ENCODE measurements at regions not wholly inside any gene's neighbourhood (a gene's known extent, or its start where the extent isn't known, plus 50 kb on each side); places are given as distances from the start of the nearest gene placed in this dataset.

DNA sequence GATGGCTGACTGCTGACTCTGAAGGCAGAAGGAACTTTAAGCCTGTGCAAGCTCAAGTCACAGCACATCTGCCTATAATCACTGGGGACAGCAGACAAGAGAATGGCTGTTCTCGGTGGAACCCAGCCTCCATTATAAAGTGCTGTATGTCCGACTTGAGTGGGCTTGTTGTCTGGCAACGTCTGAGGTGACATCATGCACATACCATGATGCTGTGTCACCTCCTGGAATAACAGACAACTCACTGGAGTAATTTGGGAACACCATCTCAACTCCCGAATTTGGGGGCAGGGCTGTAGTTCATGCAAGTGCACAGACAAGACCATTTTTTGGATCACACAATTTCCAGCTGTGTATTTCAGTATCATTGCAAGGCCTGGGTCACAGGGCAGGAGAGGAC is 59.8 kb upstream of the GPM6B start:
- H3K27me3 ChIP-seq, result no peaks in the 10 kb centered on the region
- no peaks in the 10 kb centered on the region for H3K9me3 ChIP-seq
- TF ChIP-seq, protein P1, sequence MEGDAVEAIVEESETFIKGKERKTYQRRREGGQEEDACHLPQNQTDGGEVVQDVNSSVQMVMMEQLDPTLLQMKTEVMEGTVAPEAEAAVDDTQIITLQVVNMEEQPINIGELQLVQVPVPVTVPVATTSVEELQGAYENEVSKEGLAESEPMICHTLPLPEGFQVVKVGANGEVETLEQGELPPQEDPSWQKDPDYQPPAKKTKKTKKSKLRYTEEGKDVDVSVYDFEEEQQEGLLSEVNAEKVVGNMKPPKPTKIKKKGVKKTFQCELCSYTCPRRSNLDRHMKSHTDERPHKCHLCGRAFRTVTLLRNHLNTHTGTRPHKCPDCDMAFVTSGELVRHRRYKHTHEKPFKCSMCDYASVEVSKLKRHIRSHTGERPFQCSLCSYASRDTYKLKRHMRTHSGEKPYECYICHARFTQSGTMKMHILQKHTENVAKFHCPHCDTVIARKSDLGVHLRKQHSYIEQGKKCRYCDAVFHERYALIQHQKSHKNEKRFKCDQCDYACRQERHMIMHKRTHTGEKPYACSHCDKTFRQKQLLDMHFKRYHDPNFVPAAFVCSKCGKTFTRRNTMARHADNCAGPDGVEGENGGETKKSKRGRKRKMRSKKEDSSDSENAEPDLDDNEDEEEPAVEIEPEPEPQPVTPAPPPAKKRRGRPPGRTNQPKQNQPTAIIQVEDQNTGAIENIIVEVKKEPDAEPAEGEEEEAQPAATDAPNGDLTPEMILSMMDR (IDR thresholded peaks at IDR 0.05), result no peak
- TF ChIP-seq EP300 (IDR thresholded peaks at IDR 0.05), result no peak
- TF ChIP-seq POLR2A (IDR thresholded peaks at IDR 0.05), result no peak
- H3K36me3 ChIP-seq, result no peaks in the 10 kb centered on the region
- WGBS, 2 donors, result 24 to 43% methylated on average over 4 of the region's 4 CpGs
- H3K4me1 ChIP-seq, result no peaks in the 10 kb centered on the region
- peak overlapping the region in 2 of 4 donors; percentile 52 to 73 for H3K27ac ChIP-seq
- H3K4me3 ChIP-seq, result no peak overlapping the region
- no peak for DNase-seq (ENCODE audit: low spot score in 2 of 2)

DNA sequence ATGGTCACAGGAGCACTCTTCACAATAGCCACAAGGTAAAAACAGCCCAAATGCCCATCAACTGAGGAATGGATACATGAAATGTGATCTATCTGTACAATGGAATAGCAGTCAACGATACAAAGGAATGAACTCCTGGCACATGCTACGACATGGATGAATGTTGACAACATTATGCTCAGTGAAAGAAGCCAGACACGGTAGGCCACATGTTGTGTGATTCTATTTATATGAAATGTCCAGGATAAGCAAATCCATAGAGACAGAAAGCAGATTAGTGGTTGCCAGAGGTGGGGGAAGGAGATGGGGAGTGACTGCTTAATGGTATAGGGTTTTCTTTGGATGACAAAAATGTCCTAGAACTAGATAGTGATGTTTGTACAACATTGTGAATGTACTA is 58.7 kb upstream of the GPM6B start:
- TF ChIP-seq, protein P1 (IDR thresholded peaks at IDR 0.05), result no peak
- no peak for TF ChIP-seq EP300 (IDR thresholded peaks at IDR 0.05)
- TF ChIP-seq POLR2A (IDR thresholded peaks at IDR 0.05), result no peak
- WGBS, 2 donors, result 45 to 51% methylated on average over 3 of the region's 3 CpGs
- DNase-seq (ENCODE audit: low spot score in 2 of 2), result no peak
- Histone ChIP-seq H3K27me3 (no peaks in the 10 kb centered on the region), H3K9me3 (no peaks in the 10 kb centered on the region), H3K4me1 (no peaks in the 10 kb centered on the region), H3K36me3 (no peaks in the 10 kb centered on the region), H3K4me3 (no peak overlapping the region), H3K27ac (peak overlapping the region in 1 of 4 donors; percentile 73)

GRCh38 chrX:13868591-13868990 is 51.7 kb upstream of the GPM6B start:
- H3K4me3 ChIP-seq, result no peak overlapping the region
- TF ChIP-seq EP300 (IDR thresholded peaks at IDR 0.05), result no peak

More at GRCh38 chrX:13868591-13868990, 51.7 kb upstream of the GPM6B start:
- Histone ChIP-seq H3K27ac (no peak overlapping the region), H3K9me3 (no peaks in the 10 kb centered on the region), H3K27me3 (no peaks in the 10 kb centered on the region), H3K4me1 (peaks cover 0 to 5% (median under 1%) of the 10 kb centered on the region in 4 donors), H3K36me3 (no peaks in the 10 kb centered on the region)
- no peak for DNase-seq (ENCODE audit: low spot score in 2 of 2)
